Panc1 (cell line): ENCODE measurements at regions not wholly inside any gene's neighbourhood (a gene's known extent, or its start where the extent isn't known, plus 50 kb on each side); places are given as distances from the start of the nearest gene placed in this dataset.

ENCODE experiments used
- ATAC-seq: fragments of 200-7000 bp; cut with Tn5 transposase; 2 replicates; pipeline ENCODE4 v1.9.1; 2020; ENCODE audit warnings: mild to moderate bottlenecking, moderate library complexity
- BruUV-seq: library from RNA; stranded (reverse); fragments of 400-500 nt; replicated peaks from 2 replicates; lab custom pipeline; 2021; lab: Mats Ljungman, UMichigan
- CTCF ChIA-PET: fragments of 300-600 bp; sonication (Branson Sonifier 250); formaldehyde crosslinking; loops from one replicate; lab custom pipeline; 2022; ENCODE audit warnings: antibody characterized with exemption; lab: Charles Lee
- POLR2A ChIA-PET: fragments of 300-600 bp; sonication (Branson Sonifier 250); formaldehyde crosslinking; loops from one replicate; lab custom pipeline; 2022; ENCODE audit warnings: antibody characterized with exemption; lab: Charles Lee
- DNase-seq: peaks from one replicate; pipeline ENCODE4 v3.0.0-alpha.2; 2010; ENCODE audit warnings: low read depth, low spot score
- H3K27ac ChIP-seq: 2 replicates; pipeline ENCODE4 v1.5.1; 2011; ENCODE audit warnings: mild to moderate bottlenecking, low read length, inconsistent platforms
- H3K27me3 ChIP-seq: fragments of 200-500 bp; sonication (Bioruptor generic); 2 replicates; pipeline ENCODE4 v1.6.0; 2014; ENCODE audit warnings: low read length, inconsistent platforms; ENCODE audit not compliant: control insufficient read depth, insufficient read depth
- H3K36me3 ChIP-seq: fragments of 200-500 bp; sonication (Bioruptor generic); 2 replicates; pipeline ENCODE4 v1.5.1; 2014; ENCODE audit warnings: inconsistent platforms, mild to moderate bottlenecking, low read length, moderate library complexity; ENCODE audit not compliant: control insufficient read depth, insufficient read depth
- H3K4me1 ChIP-seq: 2 replicates; pipeline ENCODE4 v1.5.1; 2011; ENCODE audit warnings: inconsistent platforms, mild to moderate bottlenecking, low read length, moderate library complexity; ENCODE audit not compliant: control insufficient read depth, insufficient read depth
- H3K4me3 ChIP-seq, 2 experiments: 2 replicates each; pipeline ENCODE4 v1.5.1; 2011 to 2012; ENCODE audit warnings: low read depth in 2 of 2, low read length in 2 of 2, mild to moderate bottlenecking in 2 of 2, inconsistent platforms in 1 of 2, moderate library complexity in 1 of 2
- H3K9me3 ChIP-seq: fragments of 200-500 bp; sonication (Bioruptor generic); 2 replicates; pipeline ENCODE4 v1.5.1; 2014; ENCODE audit warnings: low read depth, mild to moderate bottlenecking, inconsistent platforms, low read length, moderate library complexity; ENCODE audit not compliant: control insufficient read depth, insufficient read depth
- CTCF ChIP-seq: fragments of 450-650 bp; IDR thresholded peaks from 2 replicates; pipeline ENCODE4 v1.5.1; 2017; ENCODE audit warnings: mild to moderate bottlenecking
- POLR2AphosphoS5 ChIP-seq: IDR thresholded peaks from 2 replicates; pipeline ENCODE4 v1.6.1; 2012; ENCODE audit warnings: mild to moderate bottlenecking, low read depth, low read length, moderate library complexity
- REST ChIP-seq, 2 experiments: IDR thresholded peaks; 2 replicates each; pipeline ENCODE4 v1.6.1; 2011 to 2012; ENCODE audit warnings: low read depth in 2 of 2, control low read depth in 1 of 2, low read length in 1 of 2, mild to moderate bottlenecking in 1 of 2, moderate library complexity in 1 of 2; ENCODE audit not compliant: insufficient read depth in 1 of 2
- SIN3A ChIP-seq: IDR thresholded peaks from 2 replicates; pipeline ENCODE4 v1.6.1; 2012; ENCODE audit warnings: low read depth, mild to moderate bottlenecking, low read length, moderate library complexity, borderline replicate concordance; ENCODE audit not compliant: insufficient read depth
- TCF7L2 ChIP-seq: IDR thresholded peaks from 2 replicates; pipeline ENCODE4 v1.6.1; 2011; ENCODE audit warnings: mild to moderate bottlenecking, low read depth, low read length, inconsistent platforms
- in situ Hi-C: cut with HindIII; loops from 2 replicates; pipeline ENCODE4 v1.10.0; 2016; ENCODE audit warnings: low sequenced_read_pairs, low pct_unique_long_range_greater_than_20kb
- intact Hi-C: fragments of 100-400 bp; cut with micrococcal nuclease; formaldehyde crosslinking; loops from one replicate; pipeline ENCODE4 v1.10.0; 2022; ENCODE audit not compliant: unreplicated experiment

DNA sequence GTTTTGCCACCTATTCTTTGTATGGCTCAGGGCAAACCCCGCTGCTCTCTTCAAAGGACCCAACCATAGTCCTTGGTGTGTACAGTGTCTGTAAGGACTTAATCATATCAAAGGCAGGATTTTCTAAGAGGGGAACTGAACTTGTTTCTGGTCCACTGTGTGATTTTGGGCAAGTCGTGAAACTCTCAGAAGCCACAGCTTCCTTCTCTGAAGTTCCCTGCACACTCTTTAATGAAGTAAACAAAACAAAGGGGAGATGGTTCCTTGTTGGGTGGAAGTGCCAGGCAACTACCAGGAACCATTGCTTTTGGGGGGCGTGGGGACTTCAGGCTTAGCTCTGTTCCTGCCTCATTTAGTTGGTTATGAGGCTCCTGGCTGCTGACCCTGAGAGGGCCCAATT lies 152.4 kb downstream of the VRK1 start:
- no TSS peak for BruUV-seq
- TF ChIP-seq POLR2AphosphoS5 = no peak
- no peaks in the 10 kb centered on the region for H3K27me3 ChIP-seq
- in situ Hi-C loops (no loop called here), intact Hi-C loops (no loop called here)
- ATAC-seq = no peak
- H3K36me3 ChIP-seq = no peaks in the 10 kb centered on the region
- POLR2A ChIA-PET = no interaction called here
- no peaks in the 10 kb centered on the region for H3K9me3 ChIP-seq
- H3K4me3 ChIP-seq = no peak overlapping the region
- H3K4me1 ChIP-seq = no peaks in the 10 kb centered on the region
- H3K27ac ChIP-seq = no peak overlapping the region
- CTCF ChIA-PET = no interaction called here
- DNase-seq = no peak

DNA sequence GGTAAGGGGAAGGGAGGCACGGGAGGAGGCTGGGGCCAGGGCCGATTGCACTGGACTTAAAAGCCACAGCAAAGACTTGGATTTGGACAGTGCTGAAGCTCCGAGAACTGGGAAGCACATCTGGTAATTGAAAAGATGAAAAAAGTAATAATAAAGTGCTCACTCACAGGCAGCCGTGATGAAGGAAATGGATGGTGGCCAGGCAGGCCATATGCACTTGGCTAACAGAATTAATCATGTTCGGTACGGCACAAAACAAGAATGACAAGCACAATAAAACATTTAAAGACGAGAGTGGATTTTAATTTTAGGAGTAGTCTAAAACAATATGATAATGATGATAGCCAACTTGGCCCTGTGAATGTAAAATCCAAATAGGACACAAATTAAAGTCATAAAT lies 154.3 kb downstream of the VRK1 start:
- no peak for TF ChIP-seq CTCF
- no peak for TF ChIP-seq POLR2AphosphoS5
- TF ChIP-seq TCF7L2 = no peak
- no peak for TF ChIP-seq REST (IDR thresholded peaks at IDR 0.05; ENCODE audit: insufficient read depth in 1 of 2, low read depth in 2 of 2, low read length in 1 of 2)
- TF ChIP-seq SIN3A = no peak
- BruUV-seq = no TSS peak
- no peaks in the 10 kb centered on the region for H3K4me1 ChIP-seq
- H3K4me3 ChIP-seq = no peak overlapping the region
- ATAC-seq (no peak), DNase-seq (no peak)
- no peak overlapping the region for H3K27ac ChIP-seq
- no peaks in the 10 kb centered on the region for H3K9me3 ChIP-seq
- no peaks in the 10 kb centered on the region for H3K27me3 ChIP-seq
- intact Hi-C loops = no loop called here
- CTCF ChIA-PET = no interaction called here
- POLR2A ChIA-PET = interaction anchor here (0.6 kb wide), 1 partner anchor 9 kb away, joined by 3 read pairs; no protein-coding TSS in a partner anchor
- in situ Hi-C loops = no loop called here
- H3K36me3 ChIP-seq = no peaks in the 10 kb centered on the region

DNA sequence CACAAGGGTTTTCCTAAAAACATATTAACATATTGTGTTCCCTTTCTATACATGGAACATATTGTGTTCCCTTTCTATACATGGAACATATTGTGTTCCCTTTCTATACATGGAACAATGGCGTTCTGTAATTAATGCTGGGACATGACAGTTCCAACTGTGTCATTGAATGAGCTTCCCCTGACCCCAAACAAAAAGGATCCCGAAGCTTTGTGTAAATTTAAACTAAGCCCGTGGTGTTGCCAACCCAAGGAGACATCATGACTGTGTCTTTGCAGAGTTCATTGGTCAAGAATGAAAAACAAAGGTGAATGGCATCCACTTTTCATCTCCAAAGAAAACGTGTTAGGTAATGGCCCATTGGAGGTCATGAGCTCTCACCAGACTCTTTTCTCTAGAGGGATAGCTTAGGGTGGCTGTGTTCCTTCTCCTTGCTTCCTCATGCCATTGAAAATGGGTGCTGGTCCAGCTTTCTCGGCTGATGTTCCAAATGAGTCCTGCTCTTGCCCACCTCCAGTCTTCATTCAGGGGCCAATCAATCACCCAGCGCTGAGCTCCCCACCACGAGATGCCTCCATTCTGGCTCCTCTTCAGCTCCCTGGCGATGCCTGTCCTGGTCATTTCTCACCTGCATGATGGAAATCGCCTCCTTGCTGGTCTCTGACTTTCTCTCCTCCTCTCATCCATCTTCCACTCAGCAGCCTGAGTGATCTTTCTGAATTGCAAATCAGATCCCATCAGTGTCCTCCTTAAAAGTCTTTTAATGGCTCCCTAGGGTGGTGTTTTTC lies 156.1 kb downstream of the VRK1 start:
- H3K4me1 ChIP-seq = no peaks in the 10 kb centered on the region
- no peak overlapping the region for H3K27ac ChIP-seq
- no peak overlapping the region for H3K4me3 ChIP-seq
- no TSS peak for BruUV-seq
- DNase-seq = no peak
- no peak for TF ChIP-seq TCF7L2
- no peak for TF ChIP-seq POLR2AphosphoS5
- TF ChIP-seq REST (IDR thresholded peaks at IDR 0.05; ENCODE audit: insufficient read depth in 1 of 2, low read depth in 2 of 2, low read length in 1 of 2) = no peak
- TF ChIP-seq CTCF = no peak
- no peak for TF ChIP-seq SIN3A
- H3K9me3 ChIP-seq = no peaks in the 10 kb centered on the region
- ATAC-seq = no peak
- H3K36me3 ChIP-seq = no peaks in the 10 kb centered on the region
- no peaks in the 10 kb centered on the region for H3K27me3 ChIP-seq
- ChIA-PET CTCF (no interaction called here), POLR2A (no interaction called here)
- intact Hi-C loops (no loop called here), in situ Hi-C loops (no loop called here)
